Vagina (tissue), 2 donors: ENCODE measurements at regions not wholly inside any gene's neighbourhood (a gene's known extent, or its start where the extent isn't known, plus 50 kb on each side); places are given as distances from the start of the nearest gene placed in this dataset.

ENCODE experiments used
- DNase-seq, 2 donors: peaks; one replicate each; pipeline ENCODE4 v3.0.0-alpha.2; 2017; ENCODE audit errors: extremely low spot score in 2 of 2
- H3K27ac ChIP-seq: fragments of 200-600 bp; sonication (generic); one replicate; pipeline ENCODE4 v1.5.1; 2019
- H3K27me3 ChIP-seq: fragments of 200-600 bp; sonication (generic); one replicate; pipeline ENCODE4 v1.5.1; 2019
- H3K36me3 ChIP-seq, 2 donors: fragments of 200-600 bp; sonication (generic); one replicate each; pipeline ENCODE4 v1.5.1; 2017 to 2019
- H3K4me1 ChIP-seq: fragments of 200-600 bp; sonication (generic); one replicate; pipeline ENCODE4 v1.5.1; 2019
- H3K4me3 ChIP-seq, 2 donors: fragments of 200-600 bp; sonication (generic); 1 replicate in 1 of 2; 2 replicates in 1 of 2; pipeline ENCODE4 v1.5.1; 2016 to 2019
- H3K9me3 ChIP-seq: fragments of 200-600 bp; sonication (generic); one replicate; pipeline ENCODE4 v1.5.1; 2019
- POLR2A ChIP-seq, 2 donors: fragments of 450-650 bp; IDR thresholded peaks; one replicate each; pipeline ENCODE4 v1.6.1; 2017; ENCODE audit warnings: antibody characterized with exemption in 2 of 2, mild to moderate bottlenecking in 2 of 2, moderate library complexity in 2 of 2
- POLR2AphosphoS5 ChIP-seq, 2 donors: sonication (generic); formaldehyde crosslinking; IDR thresholded peaks; one replicate each; pipeline ENCODE4 v1.9.0; 2017; ENCODE audit warnings: antibody characterized with exemption in 2 of 2, mild to moderate bottlenecking in 2 of 2, low read depth in 1 of 2; ENCODE audit not compliant: insufficient read depth in 1 of 2
- intact Hi-C: fragments of 100-400 bp; cut with DNase I; formaldehyde crosslinking; loops from one replicate; pipeline ENCODE4 v1.15.1; 2023
- TF ChIP-seq, protein P1 (sequence below), 3 experiments: fragments of 450-650 bp in 2 of 3; fragments of 200-600 bp in 1 of 3; sonication (generic) in 1 of 3; IDR thresholded peaks; one replicate each; pipeline ENCODE4 v1.5.1; 2017 to 2019; ENCODE audit warnings: antibody characterized with exemption in 3 of 3, mild to moderate bottlenecking in 2 of 3, moderate library complexity in 2 of 3

DNA sequence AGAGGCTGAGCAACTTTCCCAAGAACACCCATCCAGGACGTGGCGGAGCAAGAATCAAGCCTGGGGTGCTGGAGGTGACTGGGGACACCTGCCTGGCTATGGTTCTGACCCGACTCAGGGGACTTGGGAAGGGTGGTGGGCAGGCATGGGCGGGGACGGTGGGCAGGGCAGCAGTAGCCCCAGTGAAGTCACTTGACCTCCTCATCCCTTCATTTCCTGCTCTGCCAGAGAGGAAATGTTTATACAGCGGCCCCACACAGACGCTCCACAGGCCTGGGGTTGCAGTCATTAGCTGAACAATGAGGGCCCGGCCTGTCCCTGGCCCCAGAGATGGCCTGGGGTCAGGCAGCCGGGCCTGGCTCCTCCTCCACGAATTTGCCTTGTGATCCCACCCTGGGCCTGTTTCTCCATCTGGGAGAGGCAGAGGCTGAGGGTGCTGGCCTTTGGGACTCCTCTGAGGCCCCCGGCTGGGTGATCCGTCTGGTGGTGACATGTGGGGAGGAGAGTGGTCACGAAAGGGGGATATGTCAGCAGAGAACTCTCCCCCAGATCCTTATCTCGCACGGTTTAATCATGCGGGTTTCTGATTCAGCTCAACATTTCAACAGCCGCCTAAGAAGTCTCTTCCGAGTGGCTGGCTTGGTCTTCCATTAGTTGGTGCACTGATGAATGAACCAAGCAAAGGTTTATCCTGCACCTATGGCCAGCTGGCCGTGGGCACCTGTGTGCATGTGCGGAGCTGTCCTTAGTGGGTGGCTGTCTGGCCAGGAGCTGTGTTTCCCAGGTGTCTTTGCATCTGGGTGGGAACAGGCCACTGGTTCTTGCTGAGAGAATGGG lies 175.9 kb downstream of the IRF8 start:
- Histone ChIP-seq H3K9me3 (no peaks in the 10 kb centered on the region), H3K4me3 (no peak overlapping the region), H3K27ac (no peak overlapping the region), H3K36me3 (no peaks in the 10 kb centered on the region), H3K27me3 (no peaks in the 10 kb centered on the region), H3K4me1 (no peaks in the 10 kb centered on the region)
- TF ChIP-seq, protein P1, sequence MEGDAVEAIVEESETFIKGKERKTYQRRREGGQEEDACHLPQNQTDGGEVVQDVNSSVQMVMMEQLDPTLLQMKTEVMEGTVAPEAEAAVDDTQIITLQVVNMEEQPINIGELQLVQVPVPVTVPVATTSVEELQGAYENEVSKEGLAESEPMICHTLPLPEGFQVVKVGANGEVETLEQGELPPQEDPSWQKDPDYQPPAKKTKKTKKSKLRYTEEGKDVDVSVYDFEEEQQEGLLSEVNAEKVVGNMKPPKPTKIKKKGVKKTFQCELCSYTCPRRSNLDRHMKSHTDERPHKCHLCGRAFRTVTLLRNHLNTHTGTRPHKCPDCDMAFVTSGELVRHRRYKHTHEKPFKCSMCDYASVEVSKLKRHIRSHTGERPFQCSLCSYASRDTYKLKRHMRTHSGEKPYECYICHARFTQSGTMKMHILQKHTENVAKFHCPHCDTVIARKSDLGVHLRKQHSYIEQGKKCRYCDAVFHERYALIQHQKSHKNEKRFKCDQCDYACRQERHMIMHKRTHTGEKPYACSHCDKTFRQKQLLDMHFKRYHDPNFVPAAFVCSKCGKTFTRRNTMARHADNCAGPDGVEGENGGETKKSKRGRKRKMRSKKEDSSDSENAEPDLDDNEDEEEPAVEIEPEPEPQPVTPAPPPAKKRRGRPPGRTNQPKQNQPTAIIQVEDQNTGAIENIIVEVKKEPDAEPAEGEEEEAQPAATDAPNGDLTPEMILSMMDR (IDR thresholded peaks at IDR 0.05) = no peak
- no peak for TF ChIP-seq POLR2AphosphoS5 (IDR thresholded peaks at IDR 0.05; ENCODE audit: insufficient read depth in 1 of 2, low read depth in 1 of 2)
- TF ChIP-seq POLR2A (IDR thresholded peaks at IDR 0.05) = no peak
- DNase-seq = no peak
- intact Hi-C loops = loop anchor here (2.0 to 10.0 kb wide), 2 partner anchors 260 to 450 kb away; no protein-coding TSS in a partner anchor

DNA sequence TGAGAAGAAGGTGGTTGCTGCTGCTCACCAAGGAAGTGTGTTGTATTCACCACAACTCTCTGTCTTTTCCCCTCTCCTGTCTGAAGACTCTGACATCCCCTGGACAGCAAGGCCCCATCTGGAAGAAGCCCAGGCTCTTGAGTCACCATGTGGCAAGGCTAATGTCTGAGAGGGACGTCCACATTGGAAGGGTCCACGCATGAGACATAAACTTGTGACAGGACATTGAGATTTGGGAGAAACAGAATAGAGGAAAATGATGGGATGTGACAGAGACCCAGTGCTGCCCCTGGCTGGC lies 176.5 kb downstream of the IRF8 start:
- TF ChIP-seq, protein P1 (IDR thresholded peaks at IDR 0.05) = no peak
- no peak for TF ChIP-seq POLR2A (IDR thresholded peaks at IDR 0.05)
- Histone ChIP-seq H3K36me3 (no peaks in the 10 kb centered on the region), H3K9me3 (no peaks in the 10 kb centered on the region), H3K4me1 (no peaks in the 10 kb centered on the region), H3K4me3 (no peak overlapping the region), H3K27me3 (no peaks in the 10 kb centered on the region), H3K27ac (no peak overlapping the region)
- no peak for DNase-seq
- intact Hi-C loops = loop anchor here (2.0 to 10.0 kb wide), 2 partner anchors 259 to 449 kb away; no protein-coding TSS in a partner anchor

DNA sequence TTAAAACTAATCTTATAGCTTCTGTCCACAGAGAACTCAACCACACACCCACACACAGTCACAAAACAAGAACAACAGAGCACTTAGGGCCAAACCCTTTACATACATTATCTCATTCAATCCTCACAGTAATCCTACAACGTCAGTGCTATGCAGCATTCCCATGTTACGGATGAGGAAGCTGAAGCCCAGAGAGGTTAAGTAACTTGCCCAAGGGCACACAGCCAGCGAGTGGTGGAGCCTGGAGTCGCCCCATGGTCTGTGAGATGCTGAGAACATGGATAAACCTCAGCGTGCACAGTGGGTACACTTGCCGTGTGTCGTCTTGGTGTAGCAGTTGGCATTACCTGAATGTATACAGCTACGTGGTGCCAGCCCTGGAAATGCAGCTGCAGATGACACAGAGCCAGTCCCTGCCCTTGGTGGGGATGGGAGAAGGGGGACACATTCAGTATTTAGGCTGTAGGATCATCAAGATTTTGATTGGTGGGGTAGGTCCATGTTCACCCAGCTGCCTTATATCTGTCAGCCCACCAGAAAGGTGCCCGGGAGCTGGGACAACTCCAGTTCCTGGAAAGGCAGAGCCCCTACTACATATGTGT lies 177.0 kb downstream of the IRF8 start:
- Histone ChIP-seq H3K4me1 (no peaks in the 10 kb centered on the region), H3K9me3 (no peaks in the 10 kb centered on the region), H3K36me3 (no peaks in the 10 kb centered on the region), H3K27ac (no peak overlapping the region), H3K27me3 (no peaks in the 10 kb centered on the region), H3K4me3 (no peak overlapping the region)
- intact Hi-C loops = loop anchor here (2.0 to 10.0 kb wide), 2 partner anchors 259 to 449 kb away; no protein-coding TSS in a partner anchor
- DNase-seq = no peak
- TF ChIP-seq POLR2A (IDR thresholded peaks at IDR 0.05) (no peak), POLR2AphosphoS5 (IDR thresholded peaks at IDR 0.05; ENCODE audit: insufficient read depth in 1 of 2, low read depth in 1 of 2) (no peak)
- TF ChIP-seq, protein P1 (IDR thresholded peaks at IDR 0.05) = no peak

DNA sequence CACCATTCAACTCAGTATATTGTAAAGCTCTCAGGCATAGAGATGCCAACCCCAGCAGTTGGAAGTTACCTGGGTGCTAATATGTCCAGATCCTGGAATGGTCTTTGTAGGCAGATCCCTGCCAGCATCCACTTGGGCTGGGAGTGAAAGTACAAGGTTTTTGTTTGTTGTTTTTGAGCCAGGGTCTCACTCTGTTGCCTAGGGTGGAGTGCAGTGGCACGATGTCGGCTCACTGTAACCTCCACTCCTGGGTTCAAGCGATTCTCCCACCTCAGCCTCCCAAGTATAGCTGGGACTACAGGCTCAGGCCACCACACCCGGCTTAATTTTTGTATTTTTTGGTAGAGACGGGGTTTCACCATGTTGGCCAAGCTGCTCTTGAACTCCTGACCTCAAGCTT lies 177.6 kb downstream of the IRF8 start:
- H3K36me3 ChIP-seq = no peaks in the 10 kb centered on the region
- no peaks in the 10 kb centered on the region for H3K9me3 ChIP-seq
- no peaks in the 10 kb centered on the region for H3K4me1 ChIP-seq
- H3K27me3 ChIP-seq = no peaks in the 10 kb centered on the region
- no peak for TF ChIP-seq POLR2A (IDR thresholded peaks at IDR 0.05)
- no peak for TF ChIP-seq POLR2AphosphoS5 (IDR thresholded peaks at IDR 0.05; ENCODE audit: insufficient read depth in 1 of 2, low read depth in 1 of 2)
- TF ChIP-seq, protein P1 (IDR thresholded peaks at IDR 0.05) = no peak
- DNase-seq = no peak
- H3K4me3 ChIP-seq = no peak overlapping the region
- H3K27ac ChIP-seq = no peak overlapping the region
- intact Hi-C loops = loop anchor here (10.0 kb wide), 1 partner anchor 258 kb away; no protein-coding TSS in a partner anchor
